H9 (cell line): ENCODE measurements at regions not wholly inside any gene's neighbourhood (a gene's known extent, or its start where the extent isn't known, plus 50 kb on each side); places are given as distances from the start of the nearest gene placed in this dataset.

Experiments used
- DNase-seq: peaks from one replicate; pipeline ENCODE4 v3.0.0-alpha.2; 2017
- H2AFZ ChIP-seq: one replicate; pipeline ENCODE4 v1.6.1; 2013; ENCODE audit warnings: mild to moderate bottlenecking, low read length, control low read depth, moderate library complexity
- H2AK5ac ChIP-seq: 2 replicates; pipeline ENCODE4 v1.6.1; 2013; ENCODE audit warnings: low read length, control low read depth, mixed read lengths; ENCODE audit not compliant: insufficient read length
- H2BK120ac ChIP-seq: one replicate; pipeline ENCODE4 v1.6.1; 2013; ENCODE audit warnings: low read depth, mild to moderate bottlenecking, low read length, control low read depth, inconsistent platforms; ENCODE audit not compliant: poor library complexity, severe bottlenecking
- H2BK12ac ChIP-seq: 2 replicates; pipeline ENCODE4 v1.6.1; 2013; ENCODE audit warnings: low read length, control low read depth, mixed read lengths, low read depth; ENCODE audit not compliant: insufficient read length
- H2BK15ac ChIP-seq: 2 replicates; pipeline ENCODE4 v1.6.1; 2013; ENCODE audit warnings: low read depth, low read length, control low read depth
- H2BK20ac ChIP-seq: one replicate; pipeline ENCODE4 v1.6.1; 2013; ENCODE audit warnings: low read depth, mild to moderate bottlenecking, low read length, control low read depth, inconsistent platforms; ENCODE audit not compliant: poor library complexity, severe bottlenecking
- H2BK5ac ChIP-seq: 2 replicates; pipeline ENCODE4 v1.6.1; 2013; ENCODE audit warnings: low read length, control low read depth, mixed read lengths; ENCODE audit not compliant: insufficient read length
- H3K14ac ChIP-seq: 2 replicates; pipeline ENCODE4 v1.6.1; 2013; ENCODE audit warnings: low read length, control low read depth; ENCODE audit not compliant: insufficient read depth
- H3K18ac ChIP-seq: 2 replicates; pipeline ENCODE4 v1.6.1; 2013; ENCODE audit warnings: low read depth, mild to moderate bottlenecking, mixed read lengths, low read length, control low read depth; ENCODE audit not compliant: insufficient read length
- H3K23ac ChIP-seq: 2 replicates; pipeline ENCODE4 v1.6.1; 2013; ENCODE audit warnings: low read length, control low read depth, mixed read lengths, low read depth; ENCODE audit not compliant: insufficient read length
- H3K23me2 ChIP-seq: 2 replicates; pipeline ENCODE4 v1.6.1; 2013; ENCODE audit warnings: low read depth, mild to moderate bottlenecking, mixed read lengths, low read length, control low read depth; ENCODE audit not compliant: insufficient read length, poor library complexity, severe bottlenecking
- H3K27ac ChIP-seq: 2 replicates; pipeline ENCODE4 v1.5.1; 2013; ENCODE audit warnings: low read length, control low read depth, mixed read lengths, low read depth; ENCODE audit not compliant: insufficient read length
- H3K27me3 ChIP-seq: 2 replicates; pipeline ENCODE4 v1.6.1; 2013; ENCODE audit warnings: low read length, control low read depth, inconsistent platforms; ENCODE audit not compliant: insufficient read depth
- H3K4ac ChIP-seq: 2 replicates; pipeline ENCODE4 v1.6.1; 2013; ENCODE audit warnings: low read depth, mild to moderate bottlenecking, control low read depth, inconsistent platforms, low read length, moderate library complexity
- H3K4me1 ChIP-seq: 2 replicates; pipeline ENCODE4 v1.6.1; 2013; ENCODE audit warnings: low read length, control low read depth, inconsistent platforms; ENCODE audit not compliant: insufficient read depth
- H3K4me2 ChIP-seq: 2 replicates; pipeline ENCODE4 v1.6.1; 2013; ENCODE audit warnings: low read length, control low read depth, mixed read lengths; ENCODE audit not compliant: insufficient read length, insufficient read depth
- H3K56ac ChIP-seq: 2 replicates; pipeline ENCODE4 v1.6.1; 2013; ENCODE audit warnings: low read depth, mild to moderate bottlenecking, mixed read lengths, low read length, control low read depth; ENCODE audit not compliant: insufficient read length
- H3K79me1 ChIP-seq: 2 replicates; pipeline ENCODE4 v1.6.1; 2013; ENCODE audit warnings: low read depth, mild to moderate bottlenecking, moderate library complexity, low read length, control low read depth, inconsistent platforms; ENCODE audit not compliant: insufficient read depth, poor library complexity, severe bottlenecking
- H3K79me2 ChIP-seq: 2 replicates; pipeline ENCODE4 v1.6.1; 2013; ENCODE audit warnings: low read length, control low read depth, inconsistent platforms; ENCODE audit not compliant: insufficient read depth
- H3K9ac ChIP-seq: 2 replicates; pipeline ENCODE4 v1.6.1; 2013; ENCODE audit warnings: low read length, control low read depth, mixed read lengths; ENCODE audit not compliant: insufficient read length; ENCODE audit errors: extremely low read depth
- H3K9me3 ChIP-seq: one replicate; pipeline ENCODE4 v1.6.1; 2013; ENCODE audit warnings: low read depth, low read length, inconsistent platforms; ENCODE audit not compliant: control insufficient read depth
- H3T11ph ChIP-seq: one replicate; pipeline ENCODE4 v1.6.1; 2013; ENCODE audit warnings: mild to moderate bottlenecking, low read length, control low read depth, inconsistent platforms
- H4K20me1 ChIP-seq: one replicate; pipeline ENCODE4 v1.6.1; 2013; ENCODE audit not compliant: control insufficient read depth, insufficient read length, insufficient read depth
- H4K5ac ChIP-seq: 2 replicates; pipeline ENCODE4 v1.6.1; 2013; ENCODE audit warnings: low read depth, mild to moderate bottlenecking, mixed read lengths, low read length, control low read depth; ENCODE audit not compliant: insufficient read length
- H4K8ac ChIP-seq: replicated peaks from 2 replicates; pipeline ENCODE4 v1.6.1; 2013; ENCODE audit warnings: low read length, control low read depth, mixed read lengths, low read depth; ENCODE audit not compliant: insufficient read length
- H4K91ac ChIP-seq: 2 replicates; pipeline ENCODE4 v1.6.1; 2013; ENCODE audit warnings: low read depth, mild to moderate bottlenecking, moderate library complexity, mixed read lengths, low read length, control low read depth; ENCODE audit not compliant: insufficient read length
- H3K27ac Mint-ChIP-seq, 3 experiments: 2 replicates in 2 of 3; 3 replicates in 1 of 3; pipeline ENCODE4 v1.8.0; 2020 to 2021; ENCODE audit warnings: mixed read lengths in 3 of 3, mild to moderate bottlenecking in 1 of 3, moderate library complexity in 1 of 3
- H3K27me3 Mint-ChIP-seq: 2 replicates; pipeline ENCODE4 v1.8.0; 2021; ENCODE audit warnings: low read depth, mild to moderate bottlenecking, moderate library complexity, mixed read lengths
- H3K36me3 Mint-ChIP-seq, 3 experiments: 2 replicates in 2 of 3; 3 replicates in 1 of 3; pipeline ENCODE4 v1.8.0; 2020 to 2021; ENCODE audit warnings: low read depth in 3 of 3, mixed read lengths in 3 of 3; ENCODE audit not compliant: insufficient read depth in 1 of 3
- H3K4me1 Mint-ChIP-seq, 2 experiments: 2 replicates each; pipeline ENCODE4 v1.8.0; 2020; ENCODE audit warnings: mixed read lengths in 2 of 2
- H3K4me3 Mint-ChIP-seq, 2 experiments: 2 replicates in 1 of 2; 3 replicates in 1 of 2; pipeline ENCODE4 v1.8.0; 2020 to 2021; ENCODE audit warnings: mild to moderate bottlenecking in 2 of 2, mixed read lengths in 2 of 2, moderate library complexity in 1 of 2
- H3K9me3 Mint-ChIP-seq, 2 experiments: 2 replicates in 1 of 2; 3 replicates in 1 of 2; pipeline ENCODE4 v1.8.0; 2020; ENCODE audit warnings: mild to moderate bottlenecking in 2 of 2, mixed read lengths in 2 of 2, moderate library complexity in 1 of 2
- WGBS: extraction: QIAGEN DNeasy Blood & Tissue Kit; methylation state at CpG from one replicate; pipeline ENCODE4 v1.1.7; 2013; ENCODE audit warnings: missing lambda C conversion rate, low lambda C conversion rate, mixed read lengths; ENCODE audit not compliant: insufficient read length; ENCODE audit errors: extremely low coverage; 5-methylcytosine and 5-hydroxymethylcytosine counted together
- TF ChIP-seq, protein P1 (sequence below): fragments of 200-600 bp; sonication (generic); conservative IDR thresholded peaks from 3 replicates; pipeline ENCODE4 v1.8.0; 2021; ENCODE audit warnings: antibody characterized with exemption, mild to moderate bottlenecking

DNA sequence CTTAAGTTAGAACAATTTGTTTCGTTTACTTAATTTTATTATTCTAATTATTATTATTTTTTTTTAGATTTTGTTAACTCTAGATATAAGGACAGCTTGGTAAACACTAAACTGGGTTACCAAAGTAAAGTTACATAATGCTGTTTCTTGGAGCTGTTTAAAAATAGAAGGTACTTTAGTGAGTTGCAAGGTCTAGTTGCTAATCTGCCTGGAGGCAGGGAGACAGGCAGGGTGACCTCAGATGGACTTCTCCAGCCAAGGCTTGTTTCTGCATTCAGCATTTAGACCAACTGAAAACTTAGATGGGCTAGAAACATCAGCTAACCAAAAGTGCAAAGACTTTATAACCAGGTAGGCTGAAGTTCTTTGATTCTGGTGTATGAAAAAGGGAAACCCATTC, 336.4 kb upstream of the GRM7 start:
- Histone ChIP-seq H3K9me3 (no peaks in the 10 kb centered on the region), H2BK12ac (no peak overlapping the region), H3K4me1 (no peaks in the 10 kb centered on the region), H4K20me1 (no peaks in the 10 kb centered on the region), H3K79me2 (no peaks in the 10 kb centered on the region), H4K91ac (no peak overlapping the region), H3K27me3 (no peaks in the 10 kb centered on the region), H3K4ac (no peak overlapping the region), H3K14ac (no peak overlapping the region), H4K8ac (no peak overlapping the region), H4K5ac (no peak overlapping the region), H2BK20ac (no peak overlapping the region), H3K9ac (no peak overlapping the region), H2BK5ac (no peak overlapping the region), H3T11ph (no peak overlapping the region), H3K23ac (no peak overlapping the region), H3K56ac (no peak overlapping the region), H2BK120ac (no peak overlapping the region), H3K23me2 (no peaks in the 10 kb centered on the region), H3K18ac (no peak overlapping the region), H2AFZ (no peak overlapping the region), H3K4me2 (no peak overlapping the region), H3K79me1 (no peaks in the 10 kb centered on the region), H3K27ac (no peak overlapping the region), H2BK15ac (no peak overlapping the region), H2AK5ac (no peak overlapping the region)
- H3K27ac Mint-ChIP-seq: no peak overlapping the region
- no peaks in the 10 kb centered on the region for H3K27me3 Mint-ChIP-seq
- no peak for DNase-seq
- TF ChIP-seq, protein P1, sequence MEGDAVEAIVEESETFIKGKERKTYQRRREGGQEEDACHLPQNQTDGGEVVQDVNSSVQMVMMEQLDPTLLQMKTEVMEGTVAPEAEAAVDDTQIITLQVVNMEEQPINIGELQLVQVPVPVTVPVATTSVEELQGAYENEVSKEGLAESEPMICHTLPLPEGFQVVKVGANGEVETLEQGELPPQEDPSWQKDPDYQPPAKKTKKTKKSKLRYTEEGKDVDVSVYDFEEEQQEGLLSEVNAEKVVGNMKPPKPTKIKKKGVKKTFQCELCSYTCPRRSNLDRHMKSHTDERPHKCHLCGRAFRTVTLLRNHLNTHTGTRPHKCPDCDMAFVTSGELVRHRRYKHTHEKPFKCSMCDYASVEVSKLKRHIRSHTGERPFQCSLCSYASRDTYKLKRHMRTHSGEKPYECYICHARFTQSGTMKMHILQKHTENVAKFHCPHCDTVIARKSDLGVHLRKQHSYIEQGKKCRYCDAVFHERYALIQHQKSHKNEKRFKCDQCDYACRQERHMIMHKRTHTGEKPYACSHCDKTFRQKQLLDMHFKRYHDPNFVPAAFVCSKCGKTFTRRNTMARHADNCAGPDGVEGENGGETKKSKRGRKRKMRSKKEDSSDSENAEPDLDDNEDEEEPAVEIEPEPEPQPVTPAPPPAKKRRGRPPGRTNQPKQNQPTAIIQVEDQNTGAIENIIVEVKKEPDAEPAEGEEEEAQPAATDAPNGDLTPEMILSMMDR: no peak
- WGBS: no CpG with 5 or more reads among the region's 1 CpG
- no peak overlapping the region for H3K4me3 Mint-ChIP-seq
- no peaks in the 10 kb centered on the region for H3K4me1 Mint-ChIP-seq
- H3K36me3 Mint-ChIP-seq: no peaks in the 10 kb centered on the region; a peak in 2 of 7 replicates
- H3K9me3 Mint-ChIP-seq: no peaks in the 10 kb centered on the region
